Stomach (tissue), 8 donors: ENCODE measurements at regions not wholly inside any gene's neighbourhood (a gene's known extent, or its start where the extent isn't known, plus 50 kb on each side); places are given as distances from the start of the nearest gene placed in this dataset.
"Not testable (repeated sequence)": the region's sequence is repeated elsewhere in the genome, so short reads cannot be mapped to it uniquely, and the experiment has no call there.

ENCODE experiments used
- DNase-seq, 2 donors: peaks; one replicate each; pipeline versions ENCODE4 v3.0.0 to v3.0.0-alpha.2; 2013 to 2019
- H3K27ac ChIP-seq, 5 donors: fragments of 200-600 bp in 4 of 5; sonication (generic) in 4 of 5; one replicate each; pipeline ENCODE4 v1.5.1; 2013 to 2019; ENCODE audit warnings: mild to moderate bottlenecking in 1 of 5, moderate library complexity in 1 of 5
- H3K27me3 ChIP-seq, 3 donors: fragments of 200-600 bp; sonication (generic); one replicate each; pipeline ENCODE4 v1.5.1; 2017 to 2019; ENCODE audit warnings: mixed run types in 1 of 3
- H3K36me3 ChIP-seq, 4 donors: fragments of 200-600 bp; sonication (generic); 1 replicate in 3 of 4; 2 replicates in 1 of 4; pipeline ENCODE4 v1.5.1; 2016 to 2019
- H3K4me1 ChIP-seq, 4 donors: fragments of 200-600 bp; sonication (generic); one replicate each; pipeline ENCODE4 v1.5.1; 2016 to 2019
- H3K4me3 ChIP-seq, 4 donors: fragments of 200-600 bp; sonication (generic) in 3 of 4; one replicate each; pipeline ENCODE4 v1.5.1; 2016 to 2019; ENCODE audit warnings: mild to moderate bottlenecking in 1 of 4
- H3K9me3 ChIP-seq, 4 donors: fragments of 200-600 bp; sonication (generic); one replicate each; pipeline ENCODE4 v1.5.1; 2016 to 2019
- EP300 ChIP-seq: sonication (generic); formaldehyde crosslinking; IDR thresholded peaks from one replicate; pipeline ENCODE4 v1.6.1; 2017; ENCODE audit warnings: antibody characterized with exemption
- POLR2A ChIP-seq, 4 donors: fragments of 450-650 bp; IDR thresholded peaks; one replicate each; pipeline ENCODE4 v1.6.1; 2016; ENCODE audit warnings: antibody characterized with exemption in 4 of 4, control low read depth in 2 of 4, mild to moderate bottlenecking in 1 of 4, moderate library complexity in 1 of 4
- POLR2AphosphoS5 ChIP-seq, 3 donors: sonication (generic); formaldehyde crosslinking; IDR thresholded peaks; one replicate each; pipeline ENCODE4 v1.6.1; 2016; ENCODE audit warnings: antibody characterized with exemption in 3 of 3
- WGBS, 5 donors: extraction: QIAGEN DNeasy Blood & Tissue Kit in 3 of 5; methylation state at CpG; one replicate each; pipeline versions ENCODE4 v1.1.5 to v1.1.7; 2013 to 2018; 5-methylcytosine and 5-hydroxymethylcytosine counted together
- intact Hi-C: fragments of 100-400 bp; cut with DNase I; formaldehyde crosslinking; loops from one replicate; pipeline ENCODE4 v1.15.1; 2023; ENCODE audit warnings: low total_unique reads
- TF ChIP-seq, protein P1 (sequence below), 7 experiments: fragments of 450-650 bp in 4 of 7; fragments of 200-600 bp in 3 of 7; sonication (generic) in 3 of 7; IDR thresholded peaks; one replicate each; pipeline ENCODE4 v1.5.1; 2016 to 2019; ENCODE audit warnings: antibody characterized with exemption in 7 of 7, control low read depth in 2 of 7, mild to moderate bottlenecking in 1 of 7
- donor health status: healthy with polysubstance abuse.
- donor health status: Bipolar disorder and iron deficiency.
- donor health status: healthy.

DNA sequence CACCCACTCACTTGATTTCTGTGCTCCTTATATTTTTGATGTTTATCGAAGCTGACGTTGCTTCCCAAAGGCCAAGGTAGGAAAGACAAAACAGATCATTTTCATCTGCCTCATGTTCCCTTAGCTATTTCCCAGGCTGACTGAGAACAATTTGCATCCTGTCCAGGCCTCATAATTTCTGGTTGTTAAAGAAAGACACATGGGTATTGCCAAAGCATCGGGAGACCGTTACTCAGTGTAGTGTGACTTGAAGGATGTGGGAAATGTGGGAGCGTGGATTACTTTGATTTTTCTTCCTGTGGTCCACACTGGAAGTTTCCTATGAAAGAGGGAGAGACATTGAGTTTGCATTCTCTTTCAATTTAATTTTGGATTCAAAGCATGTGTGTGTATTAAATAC, 204.6 kb downstream of the TRIB2 start:
- 89 to 95% (median 90%) methylated on average over 5 of the region's 5 CpGs for WGBS, 5 donors
- DNase-seq = no peak
- no peak overlapping the region for H3K27ac ChIP-seq
- intact Hi-C loops = loop anchor here (10.0 kb wide), 1 partner anchor 187 kb away; no protein-coding TSS in a partner anchor
- TF ChIP-seq POLR2A (IDR thresholded peaks at IDR 0.05) (no peak), EP300 (no peak), POLR2AphosphoS5 (IDR thresholded peaks at IDR 0.05) (no peak)
- TF ChIP-seq, protein P1, sequence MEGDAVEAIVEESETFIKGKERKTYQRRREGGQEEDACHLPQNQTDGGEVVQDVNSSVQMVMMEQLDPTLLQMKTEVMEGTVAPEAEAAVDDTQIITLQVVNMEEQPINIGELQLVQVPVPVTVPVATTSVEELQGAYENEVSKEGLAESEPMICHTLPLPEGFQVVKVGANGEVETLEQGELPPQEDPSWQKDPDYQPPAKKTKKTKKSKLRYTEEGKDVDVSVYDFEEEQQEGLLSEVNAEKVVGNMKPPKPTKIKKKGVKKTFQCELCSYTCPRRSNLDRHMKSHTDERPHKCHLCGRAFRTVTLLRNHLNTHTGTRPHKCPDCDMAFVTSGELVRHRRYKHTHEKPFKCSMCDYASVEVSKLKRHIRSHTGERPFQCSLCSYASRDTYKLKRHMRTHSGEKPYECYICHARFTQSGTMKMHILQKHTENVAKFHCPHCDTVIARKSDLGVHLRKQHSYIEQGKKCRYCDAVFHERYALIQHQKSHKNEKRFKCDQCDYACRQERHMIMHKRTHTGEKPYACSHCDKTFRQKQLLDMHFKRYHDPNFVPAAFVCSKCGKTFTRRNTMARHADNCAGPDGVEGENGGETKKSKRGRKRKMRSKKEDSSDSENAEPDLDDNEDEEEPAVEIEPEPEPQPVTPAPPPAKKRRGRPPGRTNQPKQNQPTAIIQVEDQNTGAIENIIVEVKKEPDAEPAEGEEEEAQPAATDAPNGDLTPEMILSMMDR (IDR thresholded peaks at IDR 0.05) = no peak
- H3K4me1 ChIP-seq = peaks cover 0 to 26% (median 16%) of the 10 kb centered on the region in 4 donors
- no peak overlapping the region for H3K4me3 ChIP-seq
- no peaks in the 10 kb centered on the region for H3K36me3 ChIP-seq
- H3K27me3 ChIP-seq = no peaks in the 10 kb centered on the region
- no peaks in the 10 kb centered on the region for H3K9me3 ChIP-seq

DNA sequence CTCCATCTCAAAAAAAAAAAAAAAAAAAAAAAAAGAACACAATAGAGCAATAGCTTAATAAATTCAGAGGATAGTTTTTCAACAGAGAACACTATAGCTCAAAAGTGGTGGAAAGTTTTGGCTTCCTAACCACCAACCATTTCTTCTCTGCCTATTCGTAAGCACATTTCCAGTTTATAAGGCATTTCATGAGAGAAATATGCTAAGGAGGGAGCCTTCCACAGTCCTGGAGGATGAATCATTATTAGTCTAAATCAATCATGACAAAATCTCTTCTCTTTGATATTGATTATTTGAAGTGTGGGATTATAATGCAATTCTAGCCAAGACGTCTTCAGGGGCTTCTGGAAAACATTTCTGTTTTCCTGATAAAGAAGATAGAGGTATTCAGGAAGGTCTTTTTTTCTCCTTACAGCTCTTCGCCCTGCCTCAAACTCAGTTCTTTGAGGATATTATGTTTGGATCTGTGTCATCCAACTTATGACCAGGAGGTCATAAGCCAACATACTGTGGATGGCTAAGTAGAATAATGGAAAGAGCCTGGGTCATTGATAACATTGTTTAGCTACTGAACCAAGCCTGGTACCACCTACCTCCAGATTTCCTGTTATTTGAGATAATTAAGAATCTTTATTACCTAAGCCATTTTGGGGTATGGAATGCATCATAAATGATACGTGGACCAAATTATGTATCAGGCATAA, 207.3 kb downstream of the TRIB2 start:
- no peaks in the 10 kb centered on the region for H3K27me3 ChIP-seq
- H3K4me1 ChIP-seq = peaks cover 0 to 15% (median 4%) of the 10 kb centered on the region in 4 donors
- intact Hi-C loops = loop anchor here (10.0 kb wide), 1 partner anchor 189 kb away; no protein-coding TSS in a partner anchor
- no peaks in the 10 kb centered on the region for H3K36me3 ChIP-seq
- DNase-seq = no peak
- 81 to 91% (median 84%) methylated on average over 4 of the region's 4 CpGs for WGBS, 5 donors
- TF ChIP-seq EP300 (no peak), POLR2A (IDR thresholded peaks at IDR 0.05) (no peak), POLR2AphosphoS5 (IDR thresholded peaks at IDR 0.05) (no peak)
- TF ChIP-seq, protein P1 (IDR thresholded peaks at IDR 0.05) = no peak
- H3K27ac ChIP-seq = no peak overlapping the region
- no peak overlapping the region for H3K4me3 ChIP-seq
- no peaks in the 10 kb centered on the region for H3K9me3 ChIP-seq

DNA sequence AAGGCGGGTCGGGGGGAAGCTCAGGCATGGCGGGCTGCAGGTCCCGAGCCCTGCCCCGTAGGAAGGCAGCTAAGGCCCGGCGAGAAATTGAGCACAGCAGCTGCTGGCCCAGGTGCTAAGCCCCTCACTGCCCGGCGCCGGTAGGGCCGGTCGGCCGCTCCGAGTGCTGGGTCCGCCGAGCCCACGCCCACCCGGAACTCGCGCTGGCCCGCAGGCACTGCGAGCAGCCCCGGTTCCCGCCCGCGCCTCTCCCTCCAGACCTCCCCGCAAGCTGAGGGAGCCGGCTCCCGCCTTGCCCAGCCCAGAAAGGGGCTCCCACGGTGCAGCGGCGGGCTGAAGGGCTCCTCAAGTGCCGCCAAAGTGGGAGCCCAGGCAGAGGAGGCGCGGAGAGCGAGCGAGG, 209.9 kb downstream of the TRIB2 start:
- H3K4me3 ChIP-seq, H3K27me3 ChIP-seq, H3K4me1 ChIP-seq, H3K36me3 ChIP-seq, H3K9me3 ChIP-seq, H3K27ac ChIP-seq, DNase-seq: not testable (repeated sequence)
- intact Hi-C loops = loop anchor here (10.0 kb wide), 1 partner anchor 192 kb away; no protein-coding TSS in a partner anchor
- WGBS, 5 donors = 94 to 100% (median 98%) methylated on average over 9 to 37 of the region's 37 CpGs

DNA sequence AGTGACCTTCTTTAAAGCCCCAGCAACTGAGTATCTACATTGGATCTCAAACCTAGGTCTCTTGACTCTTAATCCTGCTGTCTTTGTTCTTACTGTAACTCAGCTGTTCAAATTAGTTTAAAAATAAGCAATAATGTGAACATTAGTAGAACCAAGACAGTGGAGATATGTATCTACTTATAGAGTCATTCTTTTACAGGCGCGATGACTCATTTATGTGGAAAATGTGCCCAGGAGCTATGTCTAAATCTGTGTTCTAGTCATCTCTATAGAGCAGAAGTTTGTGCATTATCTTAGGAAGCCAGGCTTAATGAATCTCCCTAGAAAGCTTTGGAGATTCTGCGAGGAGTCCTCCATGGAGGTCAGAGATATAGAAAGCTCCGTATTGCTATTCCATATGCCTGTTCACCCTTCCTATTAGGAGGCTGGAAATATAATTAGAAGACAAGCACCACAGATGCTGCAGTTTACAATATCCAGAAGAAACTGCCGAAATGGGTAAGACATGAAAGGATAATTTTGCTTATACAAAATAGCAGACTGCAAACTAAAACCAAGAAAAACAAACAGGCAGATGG, 211.6 kb downstream of the TRIB2 start:
- Histone ChIP-seq H3K27ac (no peak overlapping the region), H3K27me3 (no peaks in the 10 kb centered on the region), H3K4me1 (peaks cover 0 to 6% (median 0%) of the 10 kb centered on the region in 4 donors)

More for the DNA sequence above, 211.6 kb downstream of the TRIB2 start:
- no peak overlapping the region for H3K4me3 ChIP-seq
- TF ChIP-seq POLR2AphosphoS5 (IDR thresholded peaks at IDR 0.05) (no peak), EP300 (no peak), POLR2A (IDR thresholded peaks at IDR 0.05) (no peak)
- TF ChIP-seq, protein P1 (IDR thresholded peaks at IDR 0.05) = no peak
- no peaks in the 10 kb centered on the region for H3K9me3 ChIP-seq
- intact Hi-C loops = loop anchor here (10.0 kb wide), 1 partner anchor 193 kb away; no protein-coding TSS in a partner anchor
- no peaks in the 10 kb centered on the region for H3K36me3 ChIP-seq
- no peak for DNase-seq
- WGBS, 5 donors = 75 to 85% (median 78%) methylated on average over 5 of the region's 5 CpGs
